ENCODE measurements at regions not wholly inside any gene's neighbourhood (a gene's known extent, or its start where the extent isn't known, plus 50 kb on each side); places are given as distances from the start of the nearest gene placed in this dataset.

DNA sequence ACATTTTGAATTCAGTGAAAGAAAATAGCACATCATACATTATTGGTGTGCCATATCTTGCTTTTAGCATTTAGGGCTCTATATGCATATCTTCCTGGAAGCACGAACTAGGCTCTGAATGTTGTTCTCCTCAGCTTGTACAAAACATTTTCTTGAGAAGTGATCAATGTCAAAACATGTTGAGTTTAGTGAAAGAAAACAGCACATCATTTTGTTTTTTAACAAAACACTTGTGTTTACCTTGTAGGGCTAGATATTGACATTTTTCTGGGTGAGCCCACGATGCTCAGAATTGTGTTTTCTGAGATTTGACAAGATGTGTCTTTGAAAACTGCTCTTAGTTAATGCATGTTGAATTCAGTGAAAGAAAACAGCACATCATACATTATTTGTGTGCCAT is 81.0 kb downstream of the ASCL4 start:
- ATAC-seq (no peak), DNase-seq (ENCODE audit: low read depth in 1 of 2, low spot score in 1 of 2) (no peak), FAIRE-seq (peak; percentile 39)
- ChIA-PET CTCF (no interaction called here), POLR2A (no interaction called here)
- TF ChIP-seq RCOR1 (IDR thresholded peaks at IDR 0.05; ENCODE audit: low read depth, low read length), result no peak
- no peak for TF ChIP-seq HEYL (CRISPR knock-in tag; IDR thresholded peaks at IDR 0.05)
- no peak for TF ChIP-seq RAD21 (conservative IDR thresholded peaks at IDR 0.05 in 1 of 2, IDR thresholded peaks at IDR 0.05 in 1 of 2)
- TF ChIP-seq, protein P1, sequence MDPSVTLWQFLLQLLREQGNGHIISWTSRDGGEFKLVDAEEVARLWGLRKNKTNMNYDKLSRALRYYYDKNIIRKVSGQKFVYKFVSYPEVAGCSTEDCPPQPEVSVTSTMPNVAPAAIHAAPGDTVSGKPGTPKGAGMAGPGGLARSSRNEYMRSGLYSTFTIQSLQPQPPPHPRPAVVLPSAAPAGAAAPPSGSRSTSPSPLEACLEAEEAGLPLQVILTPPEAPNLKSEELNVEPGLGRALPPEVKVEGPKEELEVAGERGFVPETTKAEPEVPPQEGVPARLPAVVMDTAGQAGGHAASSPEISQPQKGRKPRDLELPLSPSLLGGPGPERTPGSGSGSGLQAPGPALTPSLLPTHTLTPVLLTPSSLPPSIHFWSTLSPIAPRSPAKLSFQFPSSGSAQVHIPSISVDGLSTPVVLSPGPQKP (IDR thresholded peaks at IDR 0.05; ENCODE audit: low read depth, low read length), result no peak
- no peak for TF ChIP-seq HOXB5 (CRISPR knock-in tag; IDR thresholded peaks at IDR 0.05)
- TF ChIP-seq ZC3H11A (IDR thresholded peaks at IDR 0.05), result no peak
- no peak for TF ChIP-seq HDAC2 (IDR thresholded peaks at IDR 0.05)
- no peak for TF ChIP-seq ESRRA (IDR thresholded peaks at IDR 0.05; ENCODE audit: borderline replicate concordance, low read length)
- TF ChIP-seq, protein P2, sequence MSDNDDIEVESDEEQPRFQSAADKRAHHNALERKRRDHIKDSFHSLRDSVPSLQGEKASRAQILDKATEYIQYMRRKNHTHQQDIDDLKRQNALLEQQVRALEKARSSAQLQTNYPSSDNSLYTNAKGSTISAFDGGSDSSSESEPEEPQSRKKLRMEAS (IDR thresholded peaks at IDR 0.05), result no peak
- no peak for TF ChIP-seq HOXB13 (CRISPR knock-in tag; IDR thresholded peaks at IDR 0.05; ENCODE audit: low read depth)
- no peak for TF ChIP-seq CHD2 (IDR thresholded peaks at IDR 0.05; ENCODE audit: low read length, partially characterized antibody)
- TF ChIP-seq, protein P3, sequence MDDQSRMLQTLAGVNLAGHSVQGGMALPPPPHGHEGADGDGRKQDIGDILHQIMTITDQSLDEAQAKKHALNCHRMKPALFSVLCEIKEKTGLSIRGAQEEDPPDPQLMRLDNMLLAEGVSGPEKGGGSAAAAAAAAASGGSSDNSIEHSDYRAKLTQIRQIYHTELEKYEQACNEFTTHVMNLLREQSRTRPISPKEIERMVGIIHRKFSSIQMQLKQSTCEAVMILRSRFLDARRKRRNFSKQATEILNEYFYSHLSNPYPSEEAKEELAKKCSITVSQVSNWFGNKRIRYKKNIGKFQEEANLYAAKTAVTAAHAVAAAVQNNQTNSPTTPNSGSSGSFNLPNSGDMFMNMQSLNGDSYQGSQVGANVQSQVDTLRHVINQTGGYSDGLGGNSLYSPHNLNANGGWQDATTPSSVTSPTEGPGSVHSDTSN (IDR thresholded peaks at IDR 0.05), result no peak
- no peak for TF ChIP-seq EHF (CRISPR knock-in tag; IDR thresholded peaks at IDR 0.05)
- no peak for TF ChIP-seq JUNB (IDR thresholded peaks at IDR 0.05)
- TF ChIP-seq MYC (IDR thresholded peaks at IDR 0.05; ENCODE audit: borderline replicate concordance, low read length), result no peak
- TF ChIP-seq NR3C1 (IDR thresholded peaks at IDR 0.05), result no peak
- no peak for TF ChIP-seq FOSB (CRISPR knock-in tag; IDR thresholded peaks at IDR 0.05)
- TF ChIP-seq, protein P4, sequence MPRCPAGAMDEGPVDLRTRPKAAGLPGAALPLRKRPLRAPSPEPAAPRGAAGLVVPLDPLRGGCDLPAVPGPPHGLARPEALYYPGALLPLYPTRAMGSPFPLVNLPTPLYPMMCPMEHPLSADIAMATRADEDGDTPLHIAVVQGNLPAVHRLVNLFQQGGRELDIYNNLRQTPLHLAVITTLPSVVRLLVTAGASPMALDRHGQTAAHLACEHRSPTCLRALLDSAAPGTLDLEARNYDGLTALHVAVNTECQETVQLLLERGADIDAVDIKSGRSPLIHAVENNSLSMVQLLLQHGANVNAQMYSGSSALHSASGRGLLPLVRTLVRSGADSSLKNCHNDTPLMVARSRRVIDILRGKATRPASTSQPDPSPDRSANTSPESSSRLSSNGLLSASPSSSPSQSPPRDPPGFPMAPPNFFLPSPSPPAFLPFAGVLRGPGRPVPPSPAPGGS (IDR thresholded peaks at IDR 0.05), result no peak
- H3K4me2 ChIP-seq, result no peak overlapping the region
- no peaks in the 10 kb centered on the region for H3K4me1 ChIP-seq
- WGBS (ENCODE audit: missing lambda C conversion rate), result 10% methylated on average over 2 of the region's 2 CpGs
- no peak overlapping the region for H3K27ac ChIP-seq
- no peak overlapping the region for H3K4me3 ChIP-seq
- no peaks in the 10 kb centered on the region for H3K9me3 ChIP-seq

DNA sequence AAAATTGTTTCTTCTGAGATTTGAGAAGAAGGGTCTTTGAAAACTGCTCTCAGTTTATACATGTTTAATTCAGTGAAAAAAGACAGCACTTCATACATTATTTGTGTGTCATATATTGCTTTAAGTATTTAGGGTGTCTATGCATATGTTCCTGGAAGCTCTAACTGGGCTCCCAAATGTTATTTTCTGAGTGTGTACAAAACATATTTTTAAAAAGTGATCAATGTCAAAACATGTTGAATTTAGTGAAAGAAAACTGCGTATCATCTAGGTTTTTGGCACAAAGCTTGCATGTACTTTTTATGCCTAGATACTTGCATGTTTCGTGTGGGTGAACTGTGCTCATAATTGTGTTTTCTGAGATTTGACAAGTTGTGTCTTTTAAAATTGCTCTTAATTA is 81.6 kb downstream of the ASCL4 start:
- Histone ChIP-seq H3K4me2 (no peak overlapping the region), H3K4me3 (no peak overlapping the region), H3K4me1 (no peaks in the 10 kb centered on the region), H3K27ac (no peak overlapping the region), H3K9me3 (no peaks in the 10 kb centered on the region)
- DNase-seq (ENCODE audit: low read depth in 1 of 2, low spot score in 1 of 2), result no peak
- ChIA-PET POLR2A (no interaction called here), CTCF (no interaction called here)
- ATAC-seq, result no peak
- 38% methylated on average over 2 of the region's 2 CpGs for WGBS (ENCODE audit: missing lambda C conversion rate)
- TF ChIP-seq CBX8 (IDR thresholded peaks at IDR 0.05), result no peak
- TF ChIP-seq, protein P5, sequence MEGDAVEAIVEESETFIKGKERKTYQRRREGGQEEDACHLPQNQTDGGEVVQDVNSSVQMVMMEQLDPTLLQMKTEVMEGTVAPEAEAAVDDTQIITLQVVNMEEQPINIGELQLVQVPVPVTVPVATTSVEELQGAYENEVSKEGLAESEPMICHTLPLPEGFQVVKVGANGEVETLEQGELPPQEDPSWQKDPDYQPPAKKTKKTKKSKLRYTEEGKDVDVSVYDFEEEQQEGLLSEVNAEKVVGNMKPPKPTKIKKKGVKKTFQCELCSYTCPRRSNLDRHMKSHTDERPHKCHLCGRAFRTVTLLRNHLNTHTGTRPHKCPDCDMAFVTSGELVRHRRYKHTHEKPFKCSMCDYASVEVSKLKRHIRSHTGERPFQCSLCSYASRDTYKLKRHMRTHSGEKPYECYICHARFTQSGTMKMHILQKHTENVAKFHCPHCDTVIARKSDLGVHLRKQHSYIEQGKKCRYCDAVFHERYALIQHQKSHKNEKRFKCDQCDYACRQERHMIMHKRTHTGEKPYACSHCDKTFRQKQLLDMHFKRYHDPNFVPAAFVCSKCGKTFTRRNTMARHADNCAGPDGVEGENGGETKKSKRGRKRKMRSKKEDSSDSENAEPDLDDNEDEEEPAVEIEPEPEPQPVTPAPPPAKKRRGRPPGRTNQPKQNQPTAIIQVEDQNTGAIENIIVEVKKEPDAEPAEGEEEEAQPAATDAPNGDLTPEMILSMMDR (IDR thresholded peaks at IDR 0.05), result no peak
- TF ChIP-seq, protein P1 (IDR thresholded peaks at IDR 0.05; ENCODE audit: low read depth, low read length), result no peak
- no peak for TF ChIP-seq ZNF302 (CRISPR knock-in tag; IDR thresholded peaks at IDR 0.05)
- no peak for TF ChIP-seq RARB (CRISPR knock-in tag; IDR thresholded peaks at IDR 0.05)
- FAIRE-seq, result no peak

Data from A549 (cell line).